Right forelimb (tissue), 1 donor: ENCODE measurements at regions not wholly inside any gene's neighbourhood (a gene's known extent, or its start where the extent isn't known, plus 50 kb on each side); places are given as distances from the start of the nearest gene placed in this dataset.
"Not testable (repeated sequence)": the region's sequence is repeated elsewhere in the genome, so short reads cannot be mapped to it uniquely, and the experiment has no call there.

Source experiments
- DNase-seq: peaks from one replicate; pipeline ENCODE4 v3.0.0-alpha.2; 2018

- DNase-seq = no peak
Measured at GRCh38 chr2:89834306-89834705, 1142.8 kb downstream of the RPIA start.

DNA sequence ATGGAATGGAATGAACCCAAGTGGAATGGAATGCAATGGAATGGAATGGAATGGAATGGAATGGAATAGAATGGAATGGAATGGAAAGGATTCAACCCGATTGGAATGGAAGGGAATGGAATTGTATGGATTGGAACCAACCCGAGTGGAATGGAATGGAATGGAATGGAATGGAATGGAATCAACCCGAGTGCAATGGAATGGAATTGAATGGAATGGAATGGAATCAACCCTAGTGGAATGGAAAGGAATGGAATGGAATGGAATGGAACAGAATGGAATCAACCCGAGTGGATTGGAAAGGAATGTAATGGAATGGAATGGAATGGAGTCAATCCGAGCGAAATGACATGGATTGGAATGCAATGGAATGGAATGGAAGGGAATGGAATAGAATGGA lies 1144.9 kb downstream of the RPIA start:
- DNase-seq = not testable (repeated sequence)

DNA sequence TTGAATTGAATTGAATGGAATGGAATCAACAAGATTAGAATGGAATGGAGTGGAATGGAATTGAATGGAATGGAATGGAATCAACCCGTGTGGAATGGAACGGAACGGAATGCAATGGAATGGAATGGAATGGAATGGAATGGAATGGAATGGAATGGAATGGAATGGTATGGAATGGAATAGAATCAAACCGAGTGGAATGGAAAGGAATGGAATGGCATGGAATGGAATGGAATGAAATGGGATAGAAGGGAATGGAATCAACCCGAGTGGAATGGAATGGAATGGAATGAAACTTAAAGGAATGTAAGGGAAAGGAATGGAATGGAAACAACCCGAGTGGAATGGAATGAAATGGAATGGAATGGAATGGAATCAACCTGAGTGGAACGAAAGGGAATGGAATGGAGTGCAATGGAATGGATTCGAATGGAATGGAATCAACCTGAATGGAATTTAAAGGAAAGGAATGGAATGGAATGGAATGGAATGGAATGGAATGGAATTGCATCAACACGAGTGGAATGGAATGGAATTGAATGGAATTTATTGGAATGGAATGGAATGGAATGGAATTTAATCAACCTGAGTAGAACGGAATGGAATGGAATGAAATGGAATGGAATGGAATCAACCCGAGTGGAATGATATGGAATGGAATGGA lies 1146.6 kb downstream of the RPIA start:
- no peak for DNase-seq

DNA sequence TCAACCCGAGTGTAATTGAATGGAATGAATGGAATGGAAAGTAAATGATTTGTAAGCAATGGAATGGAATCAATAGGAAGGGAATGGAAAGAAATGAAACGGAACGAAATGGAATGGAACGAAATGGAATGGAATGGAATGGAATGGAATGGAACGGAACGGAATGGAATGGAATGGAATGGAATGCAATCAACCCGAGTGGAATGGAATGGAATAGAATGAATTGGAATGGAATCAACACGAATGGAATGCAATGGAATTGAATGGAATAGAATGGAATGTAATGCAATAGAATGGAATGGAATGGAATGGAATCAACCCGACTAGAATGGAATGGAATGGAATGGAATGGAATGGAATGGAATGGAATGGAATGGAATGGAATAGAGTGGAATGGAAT lies 1148.7 kb downstream of the RPIA start:
- DNase-seq = not testable (repeated sequence)

- DNase-seq = not testable (repeated sequence)
Measured at GRCh38 chr2:89840781-89841475, 1149.5 kb downstream of the RPIA start.

- DNase-seq = no peak
Measured at GRCh38 chr2:89841476-89841840, 1150.0 kb downstream of the RPIA start.

DNA sequence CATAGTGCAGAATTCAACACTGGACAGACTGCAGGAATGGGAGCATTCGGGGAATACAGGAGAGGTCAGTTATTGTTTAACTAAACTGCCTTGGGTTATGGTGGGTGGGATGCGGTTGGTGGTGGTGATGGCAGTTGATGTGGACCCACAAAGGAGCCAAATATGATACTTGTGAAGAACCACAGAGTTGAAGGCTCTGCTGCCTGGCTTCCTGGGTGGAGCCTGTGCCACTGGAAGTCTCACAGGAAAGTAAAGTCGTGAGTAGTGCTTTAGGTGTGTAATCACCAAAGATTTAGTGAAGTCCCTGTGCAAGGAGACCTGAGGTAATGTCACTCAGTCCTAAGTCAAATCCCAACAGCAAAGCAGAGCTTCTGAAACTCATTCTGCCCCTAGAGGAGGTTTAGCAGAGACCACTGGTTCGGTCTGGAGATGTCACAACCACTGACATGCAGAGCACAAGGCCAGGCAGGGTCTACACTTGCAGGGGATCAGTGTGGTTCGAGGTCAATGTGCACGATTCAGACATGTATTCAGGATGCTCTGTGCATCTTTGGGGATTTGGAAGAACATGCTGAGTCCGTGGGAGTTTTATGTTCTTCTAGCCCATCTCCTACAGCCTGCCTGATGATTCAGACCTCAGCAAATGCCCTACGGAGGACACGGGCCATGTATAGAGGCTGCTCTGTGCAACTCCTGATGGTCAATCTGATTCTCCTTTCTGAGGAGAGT lies 1150.9 kb downstream of the RPIA start:
- no peak for DNase-seq

DNA sequence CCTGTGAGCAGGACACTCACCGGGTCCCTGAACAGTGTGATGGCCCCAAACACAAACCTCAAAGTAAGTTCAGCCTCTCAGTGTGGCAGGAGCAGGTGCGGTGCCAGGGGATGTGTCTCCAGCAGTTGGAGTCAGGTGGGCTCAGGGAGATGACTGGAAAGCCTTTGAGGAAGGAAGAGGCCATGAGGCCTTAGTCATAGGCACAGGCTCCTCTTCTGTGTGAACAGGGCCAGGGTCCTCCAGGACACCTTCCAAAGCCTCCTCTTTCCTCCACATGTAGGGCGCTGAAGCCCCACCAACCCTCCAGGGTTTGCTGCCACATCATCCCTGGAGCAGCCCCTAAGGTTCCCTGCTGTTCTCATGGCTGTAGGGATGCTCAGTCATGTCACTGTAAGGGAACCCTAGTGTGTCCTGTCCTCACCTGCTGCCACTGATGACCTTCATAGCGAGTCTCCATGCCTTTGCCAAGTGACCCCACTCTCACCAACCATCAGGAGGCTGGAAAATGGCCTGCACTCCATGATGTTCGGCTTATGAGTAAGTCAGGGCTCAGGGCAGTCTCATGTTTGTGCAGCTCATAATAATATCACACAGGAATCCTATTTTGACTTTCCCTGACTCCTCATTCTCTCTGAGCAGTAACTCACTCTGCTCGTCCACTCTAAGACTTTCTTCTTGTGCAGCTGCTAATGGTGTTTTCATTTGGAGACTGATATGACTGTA lies 1152.9 kb downstream of the RPIA start:
- DNase-seq = no peak

GRCh38 chr2:89845532-89845931 lies 1154.1 kb downstream of the RPIA start:
- no peak for DNase-seq

GRCh38 chr2:89848114-89848513 lies 1156.6 kb downstream of the RPIA start:
- no peak for DNase-seq

DNA sequence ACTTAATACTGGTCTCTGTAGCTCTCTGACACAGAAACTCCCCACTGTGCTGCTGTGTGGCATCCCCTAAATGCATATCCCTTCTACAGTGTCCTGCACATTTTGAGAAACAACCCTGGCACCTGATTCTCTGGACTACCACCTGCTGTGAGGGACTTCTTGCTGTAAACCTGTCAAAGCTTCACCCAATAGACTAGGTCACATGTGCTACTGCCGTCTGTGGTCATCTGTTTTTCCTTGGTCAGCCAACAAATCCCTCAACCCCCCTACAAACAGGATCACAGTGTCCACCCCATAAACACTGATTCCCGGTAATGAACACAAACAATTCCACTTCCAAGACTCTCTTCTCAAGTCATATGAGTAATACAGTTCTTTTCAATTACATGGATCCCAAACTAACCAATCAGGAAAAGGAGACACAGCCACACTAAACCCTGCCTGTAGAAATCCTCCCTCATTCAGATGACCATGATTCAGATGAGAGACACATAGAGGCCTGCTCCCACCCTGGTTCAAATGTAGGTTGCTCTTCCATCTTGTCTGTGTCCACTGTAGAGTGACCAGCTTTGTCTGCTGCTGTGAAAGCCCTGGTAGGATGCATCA lies 1157.4 kb downstream of the RPIA start:
- no peak for DNase-seq

DNA sequence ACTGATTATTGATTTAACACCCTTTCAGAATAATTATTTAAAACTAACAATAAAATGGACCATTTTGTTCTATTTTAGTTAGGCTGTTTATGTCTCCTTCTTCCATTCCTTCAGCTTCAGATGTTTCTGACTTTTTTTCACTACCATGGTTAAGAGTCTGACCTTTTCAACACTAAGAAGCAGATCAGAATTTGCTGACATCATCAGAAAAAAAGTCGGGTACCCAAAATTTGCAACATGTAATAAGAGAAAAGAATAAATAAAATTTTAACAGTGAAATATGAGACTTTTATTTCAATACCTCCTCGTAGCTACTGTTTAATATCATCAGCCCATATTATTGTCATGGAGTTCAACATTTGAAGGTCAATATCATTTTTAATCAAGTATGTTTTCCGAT lies 1158.3 kb downstream of the RPIA start:
- no peak for DNase-seq

GRCh38 chr2:89850481-89850880 lies 1159.0 kb downstream of the RPIA start:
- no peak for DNase-seq

DNA sequence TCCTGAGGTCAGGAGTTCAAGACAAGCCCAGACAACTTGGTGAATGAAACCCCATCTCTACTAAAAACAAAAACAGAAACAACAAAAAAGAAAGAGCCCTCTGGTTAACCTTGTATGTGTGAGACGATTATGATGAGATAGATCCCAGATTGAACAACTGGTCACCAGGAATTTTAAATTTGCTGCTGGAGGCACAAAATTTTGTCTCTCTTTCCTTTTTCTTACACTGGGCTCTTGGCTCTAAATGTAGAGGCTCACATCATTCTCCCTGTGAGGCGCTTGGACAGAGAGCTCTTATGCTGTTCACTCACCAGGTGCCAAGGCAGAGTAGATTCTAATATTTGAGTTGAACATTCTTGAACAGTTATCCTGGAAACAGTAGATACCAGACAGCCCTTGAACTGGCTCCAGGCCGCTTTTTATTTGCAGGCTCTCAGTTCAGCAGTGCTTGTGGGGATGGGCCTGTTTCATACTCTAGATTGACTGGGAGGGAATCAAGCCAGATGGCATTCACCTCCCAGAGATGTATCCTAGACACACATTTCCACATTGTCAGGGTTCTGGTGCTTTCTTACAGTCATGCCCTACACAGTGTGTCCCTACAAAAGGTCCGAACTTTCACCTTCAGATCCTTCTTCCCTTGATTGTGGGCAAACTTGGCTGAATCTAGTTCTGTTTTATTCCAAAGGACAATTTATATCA lies 1159.6 kb downstream of the RPIA start:
- no peak for DNase-seq

GRCh38 chr2:89851583-89851905 lies 1160.1 kb downstream of the RPIA start:
- no peak for DNase-seq

DNA sequence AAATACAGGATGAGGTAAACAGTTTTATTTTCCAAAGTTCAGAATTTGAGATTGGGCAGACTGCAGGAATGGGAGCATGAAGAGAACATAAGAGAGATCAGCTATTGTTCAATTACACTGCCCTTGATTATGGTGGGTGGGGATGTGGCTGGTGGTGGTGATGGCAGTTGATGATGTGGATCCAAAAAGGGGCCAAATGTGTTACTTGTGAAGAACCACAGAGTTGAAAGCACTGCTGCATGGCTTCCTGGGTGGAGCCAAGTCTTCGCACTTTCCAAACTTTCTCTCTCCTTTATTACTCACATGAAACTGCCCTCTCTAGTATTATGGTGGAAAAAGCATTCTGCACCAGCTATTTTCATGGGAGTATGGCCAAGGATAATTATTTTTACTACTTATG lies 1162.0 kb downstream of the RPIA start:
- DNase-seq = not testable (repeated sequence)

- not testable (repeated sequence) for DNase-seq
Measured at GRCh38 chr2:89855752-89856151, 1164.3 kb downstream of the RPIA start.

DNA sequence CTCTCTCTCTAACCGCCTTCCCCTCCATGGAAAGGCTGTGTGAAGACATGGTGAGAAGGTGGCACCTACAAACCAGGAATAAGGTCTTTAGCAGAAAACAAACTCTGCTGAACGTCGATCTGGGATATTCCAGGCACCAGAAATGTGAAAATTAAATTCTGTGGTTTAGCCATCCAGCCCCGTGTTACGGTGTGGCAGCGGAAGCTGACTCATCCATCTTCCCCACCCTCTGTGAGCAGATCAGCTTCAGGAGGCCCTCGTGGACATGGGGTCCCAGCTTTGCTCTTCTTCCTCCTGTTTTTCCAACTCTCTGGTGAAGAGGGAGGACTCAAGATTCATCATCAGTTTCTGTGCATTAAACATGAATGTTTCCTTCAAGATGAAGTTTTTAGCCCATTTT lies 1164.8 kb downstream of the RPIA start:
- DNase-seq = not testable (repeated sequence)

- DNase-seq = not testable (repeated sequence)
Measured at GRCh38 chr2:89862164-89862563, 1170.7 kb downstream of the RPIA start.

DNA sequence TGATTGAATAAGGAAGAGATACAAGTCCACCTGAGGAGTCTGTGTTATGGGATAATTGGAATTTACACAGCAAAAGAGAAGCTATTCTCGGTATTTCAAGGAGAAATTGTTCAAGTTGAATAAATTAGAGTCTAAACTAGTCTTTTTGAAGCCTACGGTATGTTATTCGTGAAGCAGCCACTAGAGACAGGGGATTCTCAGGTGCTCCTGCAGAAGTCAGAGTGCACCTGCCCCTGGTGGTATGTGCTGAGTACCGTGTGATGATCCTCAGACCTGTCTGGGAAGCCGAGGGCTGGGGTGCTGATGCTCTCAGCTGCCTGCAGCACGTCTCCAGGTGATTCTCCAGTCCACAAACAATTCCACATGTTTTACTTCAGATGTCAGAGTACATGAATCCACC lies 1171.7 kb downstream of the RPIA start:
- not testable (repeated sequence) for DNase-seq

- DNase-seq = not testable (repeated sequence)
Measured at GRCh38 chr2:89874810-89875595, 1183.5 kb downstream of the RPIA start.

DNA sequence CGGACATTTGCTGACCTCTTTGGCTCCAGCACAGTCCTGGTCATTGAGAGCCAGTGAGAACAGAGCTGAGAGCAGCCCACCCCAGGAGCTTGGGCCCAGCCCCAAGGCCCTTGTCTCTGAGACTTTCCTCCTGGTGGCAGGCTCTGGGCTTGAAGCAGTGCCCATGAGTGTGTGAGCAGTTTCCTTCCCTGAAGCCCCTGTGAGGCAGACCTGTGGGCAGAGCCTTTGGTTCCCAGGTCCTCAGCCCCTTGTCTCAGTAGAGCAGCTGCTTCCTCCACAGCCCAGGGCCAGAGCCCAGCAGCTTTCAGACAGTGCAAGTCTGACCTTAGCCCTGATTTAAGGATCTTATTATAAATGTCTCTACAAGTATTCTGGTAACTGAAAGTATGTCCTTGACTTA lies 1185.0 kb downstream of the RPIA start:
- DNase-seq = not testable (repeated sequence)
